HS-5 (cell line): ENCODE measurements at regions not wholly inside any gene's neighbourhood (a gene's known extent, or its start where the extent isn't known, plus 50 kb on each side); places are given as distances from the start of the nearest gene placed in this dataset.

Source experiments
- DNase-seq: peaks from one replicate; pipeline ENCODE4 v3.0.0-alpha.2; 2012; ENCODE audit warnings: low read depth

DNA sequence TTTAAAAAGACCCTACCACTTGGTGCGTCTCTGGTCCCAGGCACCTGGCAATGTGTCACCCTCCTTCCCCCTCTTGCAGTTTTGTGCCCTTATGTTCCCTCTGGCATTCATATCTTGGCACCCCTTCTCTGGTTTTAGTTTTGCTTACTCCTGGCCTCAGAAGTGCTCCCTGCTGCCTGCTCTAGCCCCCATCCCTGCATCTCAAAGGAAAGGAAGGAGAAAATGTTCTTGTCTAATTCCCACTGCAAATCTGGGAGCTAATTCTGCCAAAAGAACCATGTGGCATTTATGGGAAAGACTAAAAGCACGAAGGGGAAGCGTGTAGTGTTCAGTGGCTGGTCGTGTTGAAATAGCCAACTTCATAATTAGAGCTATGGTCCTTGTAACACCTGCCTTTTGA lies 340.1 kb upstream of the RPS6KA3 start:
- DNase-seq = no peak

GRCh38 chrX:20596856-20597255 lies 330.1 kb upstream of the RPS6KA3 start:
- no peak for DNase-seq

GRCh38 chrX:20595928-20596575 lies 329.3 kb upstream of the RPS6KA3 start:
- DNase-seq = peak; percentile 11

DNA sequence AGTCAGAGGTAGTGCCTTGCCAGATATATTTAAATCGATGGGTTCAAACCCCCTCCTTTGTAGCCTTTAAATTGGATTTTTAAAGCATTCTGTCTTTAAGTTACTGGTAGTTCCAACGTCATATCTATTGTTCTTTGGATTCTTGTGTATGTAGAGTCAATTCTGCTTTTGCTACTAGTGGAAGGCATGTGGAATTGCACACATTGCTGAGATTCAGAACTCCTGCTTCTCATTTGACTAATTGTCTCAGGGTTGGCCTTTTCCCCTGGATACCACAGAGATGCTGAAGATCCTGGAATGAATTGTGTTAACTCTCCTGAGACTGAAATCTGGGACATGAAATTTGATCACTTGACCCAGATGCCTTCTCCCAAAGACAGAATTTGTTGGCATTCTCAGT lies 328.3 kb upstream of the RPS6KA3 start:
- no peak for DNase-seq

DNA sequence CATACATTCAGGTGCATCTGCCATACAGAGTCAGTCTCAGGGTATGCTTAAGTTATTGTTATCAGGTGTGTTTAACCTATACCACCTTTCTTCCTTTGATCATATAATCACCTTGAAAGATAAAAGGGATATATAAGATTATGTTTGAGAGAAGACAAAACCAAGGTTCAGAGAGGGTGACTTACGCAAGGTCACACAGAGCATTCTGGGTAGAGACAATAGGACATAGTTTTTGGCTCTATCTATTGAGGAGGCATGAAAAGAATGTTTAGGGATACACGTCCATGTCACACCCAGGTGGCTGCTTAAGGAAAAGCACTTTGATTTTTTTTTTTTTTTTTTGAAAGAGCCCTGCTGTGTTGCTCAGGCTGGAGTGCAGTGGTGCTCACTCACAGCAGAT lies 327.1 kb upstream of the RPS6KA3 start:
- no peak for DNase-seq

GRCh38 chrX:20593402-20593801 lies 326.7 kb upstream of the RPS6KA3 start:
- no peak for DNase-seq

DNA sequence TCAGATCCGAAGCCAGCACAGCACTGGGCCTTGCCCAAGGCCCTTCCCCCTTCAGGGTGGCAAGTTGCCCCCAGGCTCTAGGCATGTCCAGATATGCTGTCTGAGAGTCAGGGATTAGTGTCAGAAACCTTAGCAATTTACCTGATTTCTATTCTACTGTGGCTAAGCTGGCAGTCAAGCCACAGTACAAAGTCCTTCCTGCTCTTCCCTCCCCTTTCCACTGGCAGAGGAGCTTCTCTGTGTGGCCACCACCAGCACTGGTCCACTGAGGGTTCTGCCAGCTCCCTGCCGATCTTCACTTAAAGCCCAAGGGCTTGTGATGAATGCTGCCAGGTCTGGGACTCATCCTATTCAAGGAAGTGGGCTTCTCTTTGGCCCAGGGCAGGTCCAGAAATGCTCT lies 324.5 kb upstream of the RPS6KA3 start:
- DNase-seq = no peak

DNA sequence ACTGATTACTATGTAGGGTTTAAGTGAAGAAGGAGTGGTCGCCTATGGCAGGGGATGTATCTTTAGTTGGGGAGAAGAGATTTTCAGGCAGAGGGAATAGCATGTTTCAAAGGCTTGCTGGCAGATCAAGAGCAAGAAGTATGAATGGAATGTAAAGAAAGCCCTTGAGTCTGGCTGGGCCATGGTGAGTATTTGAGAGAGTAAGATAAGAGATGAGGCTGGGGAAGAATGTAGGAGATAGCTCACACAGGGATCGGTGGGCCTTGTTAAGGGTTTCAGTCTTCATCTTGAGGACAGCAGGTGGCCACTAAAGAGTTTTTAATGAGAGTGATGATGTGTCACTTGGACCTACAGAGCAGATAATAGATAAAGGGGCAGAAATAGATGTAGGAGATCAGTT lies 319.1 kb upstream of the RPS6KA3 start:
- no peak for DNase-seq

DNA sequence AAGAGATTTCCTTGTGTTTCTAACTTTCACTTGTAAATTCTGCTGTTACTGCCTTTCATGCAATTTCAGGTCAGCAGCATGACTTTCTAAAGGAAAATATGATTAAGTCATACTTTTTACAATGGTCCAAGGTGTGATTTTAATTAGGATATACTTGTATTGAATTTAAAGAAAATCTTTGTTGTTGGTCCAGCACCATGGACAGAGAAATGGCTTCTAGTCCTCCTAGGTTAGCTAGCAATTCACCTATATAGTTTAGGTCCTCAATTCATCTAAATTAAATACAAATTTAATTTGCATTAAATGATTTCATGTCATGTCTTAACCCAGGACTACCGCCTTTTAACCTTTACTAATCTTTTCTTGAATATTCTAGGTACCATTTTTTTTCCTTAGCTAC lies 304.9 kb upstream of the RPS6KA3 start:
- no peak for DNase-seq

DNA sequence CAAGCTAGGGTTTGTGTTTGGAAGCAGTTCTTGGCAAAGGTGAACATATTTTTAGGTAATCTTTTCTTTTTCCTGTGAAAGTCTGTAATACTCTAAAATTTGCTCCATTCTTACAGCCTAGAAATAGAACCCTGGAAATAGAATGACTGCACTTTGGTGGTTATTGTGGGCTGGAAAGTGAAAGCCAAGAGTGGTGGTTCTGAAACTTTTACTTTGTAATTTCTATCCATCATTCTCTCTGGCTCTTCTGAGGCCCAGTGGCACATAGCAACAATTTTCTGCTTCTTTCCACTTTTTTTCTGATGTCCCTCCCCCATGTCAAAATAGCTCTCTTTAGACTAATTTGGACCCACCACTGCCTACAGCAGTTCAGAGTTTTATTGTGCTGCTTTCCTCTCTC lies 300.4 kb upstream of the RPS6KA3 start:
- no peak for DNase-seq

DNA sequence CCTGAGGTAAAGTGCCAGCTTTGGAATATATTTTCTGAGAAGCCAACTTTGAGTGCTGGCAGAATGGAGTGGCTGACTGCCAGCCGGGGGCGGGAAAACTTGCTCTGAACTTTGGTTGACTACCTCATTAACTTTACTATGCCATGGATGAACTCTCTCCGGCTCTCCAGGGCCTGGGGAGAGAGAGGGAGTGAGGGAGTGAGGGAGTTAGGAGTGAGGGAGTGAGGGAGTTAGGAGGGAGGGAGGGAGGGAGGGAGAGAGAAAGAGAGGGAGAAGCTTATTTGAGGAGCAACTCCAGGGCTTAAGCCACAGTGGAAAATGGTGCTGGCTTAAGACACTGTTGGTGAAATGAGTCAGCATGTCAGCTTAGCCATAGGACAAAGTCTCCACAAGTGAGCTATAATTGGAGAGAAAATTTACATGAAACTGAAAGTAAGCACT lies 280.9 kb upstream of the RPS6KA3 start:
- DNase-seq = no peak

GRCh38 chrX:20545538-20545937 lies 278.8 kb upstream of the RPS6KA3 start:
- no peak for DNase-seq

DNA sequence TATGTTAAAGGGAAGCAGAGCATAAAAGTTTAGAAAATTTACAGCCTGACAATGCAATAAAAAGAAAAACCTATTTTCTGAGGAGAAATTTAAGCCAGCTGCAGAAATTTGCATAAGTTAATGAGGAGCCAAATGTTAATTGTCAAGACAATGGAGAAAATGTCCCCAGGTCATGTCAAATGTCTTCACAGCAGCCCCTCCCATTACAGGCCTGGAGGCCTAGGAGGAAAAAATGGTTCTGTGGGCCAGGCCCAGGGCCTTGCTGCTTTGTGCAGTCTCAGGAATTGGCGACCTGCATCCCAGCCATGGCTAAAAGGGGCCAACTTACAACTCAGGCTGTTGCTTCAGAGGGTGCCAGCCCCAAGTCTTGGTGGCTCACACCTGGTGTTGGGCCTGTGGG lies 275.4 kb upstream of the RPS6KA3 start:
- DNase-seq = no peak

GRCh38 chrX:20538974-20539373 lies 272.3 kb upstream of the RPS6KA3 start:
- DNase-seq = no peak

- no peak for DNase-seq
Measured at GRCh38 chrX:20531667-20532066, 265.0 kb upstream of the RPS6KA3 start.

GRCh38 chrX:20530406-20530921 lies 263.8 kb upstream of the RPS6KA3 start:
- no peak for DNase-seq

DNA sequence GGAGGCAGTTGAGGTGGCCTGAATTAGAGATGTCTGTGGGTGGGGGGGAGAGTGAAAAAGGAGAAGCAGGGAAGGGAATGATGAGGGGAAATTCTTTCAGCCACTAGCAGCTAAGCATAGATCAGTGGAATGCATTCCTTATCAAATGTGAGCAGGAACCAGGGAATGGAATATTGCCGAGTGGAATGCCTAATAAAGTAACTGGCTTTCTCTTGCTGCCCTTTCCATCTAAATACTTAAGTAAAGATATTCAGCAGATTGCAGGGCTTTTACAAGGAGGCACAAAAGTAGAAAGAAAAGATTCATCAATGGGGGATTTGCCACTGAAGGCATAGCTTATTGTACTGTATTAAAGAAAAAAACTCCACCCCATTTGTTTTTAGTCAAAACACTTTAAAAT lies 263.0 kb upstream of the RPS6KA3 start:
- no peak for DNase-seq

DNA sequence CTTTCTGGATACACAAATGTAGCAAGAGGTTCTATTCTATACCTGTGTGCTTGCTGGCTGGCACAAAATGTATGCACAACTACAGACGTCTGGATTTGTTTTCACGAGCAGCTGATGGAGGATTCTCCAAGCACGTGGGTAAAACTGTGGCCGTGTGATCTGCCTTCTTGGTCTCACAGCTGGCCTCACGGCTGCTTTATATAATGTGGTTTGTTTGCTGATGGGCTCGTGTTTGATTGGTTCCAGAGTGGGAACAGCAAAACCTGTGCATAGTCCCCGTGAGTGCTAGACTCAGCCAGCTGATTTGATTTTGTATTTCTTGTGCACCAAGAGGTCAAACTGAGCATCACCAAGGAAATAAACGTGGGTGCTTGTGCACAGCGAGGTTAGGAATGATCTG lies 262.6 kb upstream of the RPS6KA3 start:
- no peak for DNase-seq

DNA sequence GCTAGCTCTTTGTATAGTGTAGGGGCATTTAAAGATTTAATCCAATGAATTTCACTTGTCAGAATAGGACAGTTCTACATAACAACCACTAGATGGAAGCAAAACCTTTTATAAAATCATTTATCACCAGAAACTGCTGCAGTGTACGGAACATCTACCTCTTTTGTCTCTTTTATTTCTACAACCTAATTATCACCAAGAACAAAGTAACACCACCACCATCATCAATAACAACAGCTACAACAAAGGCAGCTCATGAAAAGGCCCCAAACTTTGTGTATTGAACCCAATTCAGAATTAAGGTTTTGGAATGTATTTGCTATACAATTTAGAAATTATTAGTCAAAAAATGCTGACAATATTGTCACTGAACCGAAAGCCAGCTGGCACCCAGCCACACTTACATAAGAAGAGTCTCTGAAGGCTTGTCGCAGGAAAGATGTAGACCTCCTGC lies 260.9 kb upstream of the RPS6KA3 start:
- DNase-seq = no peak

DNA sequence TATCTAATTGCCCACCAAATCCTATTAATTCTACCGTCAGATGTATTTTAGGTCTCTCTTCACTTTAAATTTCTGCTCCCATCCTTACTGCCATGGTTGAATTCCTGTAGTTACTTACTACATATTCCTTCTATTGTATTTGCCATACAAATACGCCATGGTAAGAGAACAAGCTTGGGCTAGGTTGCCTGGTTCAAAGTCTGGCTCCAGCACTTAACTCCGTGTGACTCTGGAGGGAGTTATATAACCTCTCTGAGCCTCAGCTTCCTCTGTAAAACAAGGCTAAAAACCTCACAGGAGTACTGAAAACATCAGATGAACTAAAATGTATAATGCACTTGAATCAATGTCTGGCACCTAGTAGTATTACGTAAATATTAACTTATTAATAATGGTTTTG lies 260.3 kb upstream of the RPS6KA3 start:
- DNase-seq = no peak

DNA sequence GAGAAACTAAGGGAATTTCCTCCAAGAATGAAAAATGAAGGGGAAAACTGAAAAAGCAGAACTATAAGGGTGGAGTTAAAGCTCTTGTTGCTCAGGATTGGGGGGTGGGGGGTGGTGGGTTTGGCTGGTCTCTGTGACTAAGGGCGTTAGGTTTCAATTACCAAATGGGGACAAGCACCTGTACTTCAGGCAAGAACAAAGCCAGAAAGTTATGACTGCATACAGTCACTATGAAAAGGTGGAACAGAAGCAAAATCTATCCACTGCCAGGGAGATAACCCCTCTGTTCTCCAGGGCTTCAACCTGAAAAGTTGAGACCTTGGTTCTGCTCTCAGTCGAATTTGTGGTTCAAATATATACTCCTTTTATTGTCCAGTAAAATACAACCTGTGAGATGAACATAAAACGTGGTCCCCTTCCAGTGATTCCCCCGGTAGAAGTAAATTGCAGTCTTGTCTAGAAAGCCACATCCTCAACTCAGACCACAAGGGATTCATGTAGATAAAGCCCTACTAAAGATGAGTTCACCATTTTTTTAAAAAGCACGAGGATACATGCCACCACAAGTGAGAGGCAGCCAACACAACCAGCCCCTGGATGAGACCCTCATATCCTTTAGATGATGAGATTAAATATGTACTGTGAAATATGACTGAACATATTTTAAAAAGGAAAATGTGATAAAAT lies 257.1 kb upstream of the RPS6KA3 start:
- no peak for DNase-seq

GRCh38 chrX:20522420-20522819 lies 255.7 kb upstream of the RPS6KA3 start:
- DNase-seq = no peak

DNA sequence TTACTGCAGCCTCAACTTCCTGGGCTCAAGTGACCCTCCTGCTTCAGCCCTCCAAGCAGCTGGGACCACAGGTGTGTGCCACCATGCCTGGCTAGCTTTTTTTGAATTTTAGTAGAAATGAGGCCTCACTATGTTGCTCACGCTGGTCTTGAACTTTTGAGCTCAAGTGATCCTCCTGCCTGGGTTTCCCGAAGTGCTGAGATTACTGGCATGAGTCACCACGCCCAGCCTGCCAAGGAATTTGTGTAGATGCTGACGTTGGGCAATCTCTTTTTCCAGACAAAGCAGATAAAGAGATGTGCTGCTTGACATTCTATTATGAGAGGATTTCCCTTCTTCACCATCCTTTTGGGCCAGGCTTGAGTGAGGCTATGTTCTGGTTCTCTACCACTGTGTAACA lies 254.5 kb upstream of the RPS6KA3 start:
- no peak for DNase-seq

- DNase-seq = no peak
Measured at GRCh38 chrX:20519826-20520225, 253.1 kb upstream of the RPS6KA3 start.
